ENCODE measurements at regions not wholly inside any gene's neighbourhood (a gene's known extent, or its start where the extent isn't known, plus 50 kb on each side); places are given as distances from the start of the nearest gene placed in this dataset.

DNA sequence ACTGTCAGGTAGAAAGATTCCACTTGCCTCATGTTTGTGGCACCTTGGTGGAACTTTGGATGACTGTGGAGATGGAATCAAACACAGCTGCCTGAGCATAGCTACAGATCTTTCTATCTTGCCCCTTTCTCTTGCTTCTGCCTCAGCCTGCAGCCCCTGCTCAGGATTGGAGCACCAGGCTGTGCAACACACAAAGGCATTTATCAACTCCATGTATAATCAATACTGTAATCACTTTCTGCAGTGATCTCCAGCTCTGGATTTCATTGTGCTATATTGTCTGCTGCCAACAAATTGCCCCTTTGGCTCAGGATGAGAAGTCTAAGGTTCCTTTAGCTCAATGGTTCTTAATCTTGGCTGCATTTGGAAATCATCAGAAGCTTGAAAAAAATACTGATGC, 86.3 kb upstream of the PRPS1 start:
- no peaks in the 10 kb centered on the region for H3K4me1 ChIP-seq (ENCODE audit: control insufficient read depth, insufficient read depth, low read length)
- POLR2A ChIA-PET = interaction anchor here (1.2 kb wide), 1 partner anchor 86 kb away, joined by 3 read pairs; the partner anchor contains the start of gene PRPS1
- no peaks in the 10 kb centered on the region for H3K9me3 ChIP-seq (ENCODE audit: control insufficient read depth, insufficient read depth, low read depth, low read length)
- CTCF ChIA-PET = interaction anchor here (0.5 to 1.3 kb wide), 7 partner anchors 50 to 239 kb away, joined by 3 to 5 read pairs (median 3); partner anchors contain the start of gene NCBP2L
- H3K4me3 ChIP-seq (ENCODE audit: low read depth, low read length) = no peak overlapping the region
- TF ChIP-seq, protein P1, sequence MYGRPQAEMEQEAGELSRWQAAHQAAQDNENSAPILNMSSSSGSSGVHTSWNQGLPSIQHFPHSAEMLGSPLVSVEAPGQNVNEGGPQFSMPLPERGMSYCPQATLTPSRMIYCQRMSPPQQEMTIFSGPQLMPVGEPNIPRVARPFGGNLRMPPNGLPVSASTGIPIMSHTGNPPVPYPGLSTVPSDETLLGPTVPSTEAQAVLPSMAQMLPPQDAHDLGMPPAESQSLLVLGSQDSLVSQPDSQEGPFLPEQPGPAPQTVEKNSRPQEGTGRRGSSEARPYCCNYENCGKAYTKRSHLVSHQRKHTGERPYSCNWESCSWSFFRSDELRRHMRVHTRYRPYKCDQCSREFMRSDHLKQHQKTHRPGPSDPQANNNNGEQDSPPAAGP (tag by site-specific recombination; IDR thresholded peaks at IDR 0.05) = no peak
- TF ChIP-seq ZNF239 (tag by site-specific recombination; IDR thresholded peaks at IDR 0.05) = no peak
- no peak for TF ChIP-seq ZNF510 (tag by site-specific recombination; IDR thresholded peaks at IDR 0.05; ENCODE audit: insufficient replicate concordance)
- no peak for TF ChIP-seq ZNF114 (tag by site-specific recombination; IDR thresholded peaks at IDR 0.05)
- no peak for TF ChIP-seq ZBTB20 (tag by site-specific recombination; IDR thresholded peaks at IDR 0.05)
- TF ChIP-seq, protein P2, sequence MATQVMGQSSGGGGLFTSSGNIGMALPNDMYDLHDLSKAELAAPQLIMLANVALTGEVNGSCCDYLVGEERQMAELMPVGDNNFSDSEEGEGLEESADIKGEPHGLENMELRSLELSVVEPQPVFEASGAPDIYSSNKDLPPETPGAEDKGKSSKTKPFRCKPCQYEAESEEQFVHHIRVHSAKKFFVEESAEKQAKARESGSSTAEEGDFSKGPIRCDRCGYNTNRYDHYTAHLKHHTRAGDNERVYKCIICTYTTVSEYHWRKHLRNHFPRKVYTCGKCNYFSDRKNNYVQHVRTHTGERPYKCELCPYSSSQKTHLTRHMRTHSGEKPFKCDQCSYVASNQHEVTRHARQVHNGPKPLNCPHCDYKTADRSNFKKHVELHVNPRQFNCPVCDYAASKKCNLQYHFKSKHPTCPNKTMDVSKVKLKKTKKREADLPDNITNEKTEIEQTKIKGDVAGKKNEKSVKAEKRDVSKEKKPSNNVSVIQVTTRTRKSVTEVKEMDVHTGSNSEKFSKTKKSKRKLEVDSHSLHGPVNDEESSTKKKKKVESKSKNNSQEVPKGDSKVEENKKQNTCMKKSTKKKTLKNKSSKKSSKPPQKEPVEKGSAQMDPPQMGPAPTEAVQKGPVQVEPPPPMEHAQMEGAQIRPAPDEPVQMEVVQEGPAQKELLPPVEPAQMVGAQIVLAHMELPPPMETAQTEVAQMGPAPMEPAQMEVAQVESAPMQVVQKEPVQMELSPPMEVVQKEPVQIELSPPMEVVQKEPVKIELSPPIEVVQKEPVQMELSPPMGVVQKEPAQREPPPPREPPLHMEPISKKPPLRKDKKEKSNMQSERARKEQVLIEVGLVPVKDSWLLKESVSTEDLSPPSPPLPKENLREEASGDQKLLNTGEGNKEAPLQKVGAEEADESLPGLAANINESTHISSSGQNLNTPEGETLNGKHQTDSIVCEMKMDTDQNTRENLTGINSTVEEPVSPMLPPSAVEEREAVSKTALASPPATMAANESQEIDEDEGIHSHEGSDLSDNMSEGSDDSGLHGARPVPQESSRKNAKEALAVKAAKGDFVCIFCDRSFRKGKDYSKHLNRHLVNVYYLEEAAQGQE (tag by site-specific recombination; IDR thresholded peaks at IDR 0.05) = no peak
- TF ChIP-seq, protein P3, sequence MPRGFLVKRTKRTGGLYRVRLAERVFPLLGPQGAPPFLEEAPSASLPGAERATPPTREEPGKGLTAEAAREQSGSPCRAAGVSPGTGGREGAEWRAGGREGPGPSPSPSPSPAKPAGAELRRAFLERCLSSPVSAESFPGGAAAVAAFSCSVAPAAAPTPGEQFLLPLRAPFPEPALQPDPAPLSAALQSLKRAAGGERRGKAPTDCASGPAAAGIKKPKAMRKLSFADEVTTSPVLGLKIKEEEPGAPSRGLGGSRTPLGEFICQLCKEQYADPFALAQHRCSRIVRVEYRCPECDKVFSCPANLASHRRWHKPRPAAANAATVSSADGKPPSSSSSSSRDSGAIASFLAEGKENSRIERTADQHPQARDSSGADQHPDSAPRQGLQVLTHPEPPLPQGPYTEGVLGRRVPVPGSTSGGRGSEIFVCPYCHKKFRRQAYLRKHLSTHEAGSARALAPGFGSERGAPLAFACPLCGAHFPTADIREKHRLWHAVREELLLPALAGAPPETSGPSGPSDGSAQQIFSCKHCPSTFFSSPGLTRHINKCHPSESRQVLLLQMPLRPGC (tag by site-specific recombination; IDR thresholded peaks at IDR 0.05) = no peak
- TF ChIP-seq ZNF184 (tag by site-specific recombination; IDR thresholded peaks at IDR 0.05) = no peak
- TF ChIP-seq, protein P4, sequence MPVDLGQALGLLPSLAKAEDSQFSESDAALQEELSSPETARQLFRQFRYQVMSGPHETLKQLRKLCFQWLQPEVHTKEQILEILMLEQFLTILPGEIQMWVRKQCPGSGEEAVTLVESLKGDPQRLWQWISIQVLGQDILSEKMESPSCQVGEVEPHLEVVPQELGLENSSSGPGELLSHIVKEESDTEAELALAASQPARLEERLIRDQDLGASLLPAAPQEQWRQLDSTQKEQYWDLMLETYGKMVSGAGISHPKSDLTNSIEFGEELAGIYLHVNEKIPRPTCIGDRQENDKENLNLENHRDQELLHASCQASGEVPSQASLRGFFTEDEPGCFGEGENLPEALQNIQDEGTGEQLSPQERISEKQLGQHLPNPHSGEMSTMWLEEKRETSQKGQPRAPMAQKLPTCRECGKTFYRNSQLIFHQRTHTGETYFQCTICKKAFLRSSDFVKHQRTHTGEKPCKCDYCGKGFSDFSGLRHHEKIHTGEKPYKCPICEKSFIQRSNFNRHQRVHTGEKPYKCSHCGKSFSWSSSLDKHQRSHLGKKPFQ (tag by site-specific recombination; IDR thresholded peaks at IDR 0.05) = no peak
- TF ChIP-seq, protein P5, sequence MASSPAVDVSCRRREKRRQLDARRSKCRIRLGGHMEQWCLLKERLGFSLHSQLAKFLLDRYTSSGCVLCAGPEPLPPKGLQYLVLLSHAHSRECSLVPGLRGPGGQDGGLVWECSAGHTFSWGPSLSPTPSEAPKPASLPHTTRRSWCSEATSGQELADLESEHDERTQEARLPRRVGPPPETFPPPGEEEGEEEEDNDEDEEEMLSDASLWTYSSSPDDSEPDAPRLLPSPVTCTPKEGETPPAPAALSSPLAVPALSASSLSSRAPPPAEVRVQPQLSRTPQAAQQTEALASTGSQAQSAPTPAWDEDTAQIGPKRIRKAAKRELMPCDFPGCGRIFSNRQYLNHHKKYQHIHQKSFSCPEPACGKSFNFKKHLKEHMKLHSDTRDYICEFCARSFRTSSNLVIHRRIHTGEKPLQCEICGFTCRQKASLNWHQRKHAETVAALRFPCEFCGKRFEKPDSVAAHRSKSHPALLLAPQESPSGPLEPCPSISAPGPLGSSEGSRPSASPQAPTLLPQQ (tag by site-specific recombination; IDR thresholded peaks at IDR 0.05) = no peak
- TF ChIP-seq, protein P6, sequence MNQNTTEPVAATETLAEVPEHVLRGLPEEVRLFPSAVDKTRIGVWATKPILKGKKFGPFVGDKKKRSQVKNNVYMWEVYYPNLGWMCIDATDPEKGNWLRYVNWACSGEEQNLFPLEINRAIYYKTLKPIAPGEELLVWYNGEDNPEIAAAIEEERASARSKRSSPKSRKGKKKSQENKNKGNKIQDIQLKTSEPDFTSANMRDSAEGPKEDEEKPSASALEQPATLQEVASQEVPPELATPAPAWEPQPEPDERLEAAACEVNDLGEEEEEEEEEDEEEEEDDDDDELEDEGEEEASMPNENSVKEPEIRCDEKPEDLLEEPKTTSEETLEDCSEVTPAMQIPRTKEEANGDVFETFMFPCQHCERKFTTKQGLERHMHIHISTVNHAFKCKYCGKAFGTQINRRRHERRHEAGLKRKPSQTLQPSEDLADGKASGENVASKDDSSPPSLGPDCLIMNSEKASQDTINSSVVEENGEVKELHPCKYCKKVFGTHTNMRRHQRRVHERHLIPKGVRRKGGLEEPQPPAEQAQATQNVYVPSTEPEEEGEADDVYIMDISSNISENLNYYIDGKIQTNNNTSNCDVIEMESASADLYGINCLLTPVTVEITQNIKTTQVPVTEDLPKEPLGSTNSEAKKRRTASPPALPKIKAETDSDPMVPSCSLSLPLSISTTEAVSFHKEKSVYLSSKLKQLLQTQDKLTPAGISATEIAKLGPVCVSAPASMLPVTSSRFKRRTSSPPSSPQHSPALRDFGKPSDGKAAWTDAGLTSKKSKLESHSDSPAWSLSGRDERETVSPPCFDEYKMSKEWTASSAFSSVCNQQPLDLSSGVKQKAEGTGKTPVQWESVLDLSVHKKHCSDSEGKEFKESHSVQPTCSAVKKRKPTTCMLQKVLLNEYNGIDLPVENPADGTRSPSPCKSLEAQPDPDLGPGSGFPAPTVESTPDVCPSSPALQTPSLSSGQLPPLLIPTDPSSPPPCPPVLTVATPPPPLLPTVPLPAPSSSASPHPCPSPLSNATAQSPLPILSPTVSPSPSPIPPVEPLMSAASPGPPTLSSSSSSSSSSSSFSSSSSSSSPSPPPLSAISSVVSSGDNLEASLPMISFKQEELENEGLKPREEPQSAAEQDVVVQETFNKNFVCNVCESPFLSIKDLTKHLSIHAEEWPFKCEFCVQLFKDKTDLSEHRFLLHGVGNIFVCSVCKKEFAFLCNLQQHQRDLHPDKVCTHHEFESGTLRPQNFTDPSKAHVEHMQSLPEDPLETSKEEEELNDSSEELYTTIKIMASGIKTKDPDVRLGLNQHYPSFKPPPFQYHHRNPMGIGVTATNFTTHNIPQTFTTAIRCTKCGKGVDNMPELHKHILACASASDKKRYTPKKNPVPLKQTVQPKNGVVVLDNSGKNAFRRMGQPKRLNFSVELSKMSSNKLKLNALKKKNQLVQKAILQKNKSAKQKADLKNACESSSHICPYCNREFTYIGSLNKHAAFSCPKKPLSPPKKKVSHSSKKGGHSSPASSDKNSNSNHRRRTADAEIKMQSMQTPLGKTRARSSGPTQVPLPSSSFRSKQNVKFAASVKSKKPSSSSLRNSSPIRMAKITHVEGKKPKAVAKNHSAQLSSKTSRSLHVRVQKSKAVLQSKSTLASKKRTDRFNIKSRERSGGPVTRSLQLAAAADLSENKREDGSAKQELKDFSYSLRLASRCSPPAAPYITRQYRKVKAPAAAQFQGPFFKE (tag by site-specific recombination; IDR thresholded peaks at IDR 0.05; ENCODE audit: borderline replicate concordance) = no peak
- TF ChIP-seq, protein P7, sequence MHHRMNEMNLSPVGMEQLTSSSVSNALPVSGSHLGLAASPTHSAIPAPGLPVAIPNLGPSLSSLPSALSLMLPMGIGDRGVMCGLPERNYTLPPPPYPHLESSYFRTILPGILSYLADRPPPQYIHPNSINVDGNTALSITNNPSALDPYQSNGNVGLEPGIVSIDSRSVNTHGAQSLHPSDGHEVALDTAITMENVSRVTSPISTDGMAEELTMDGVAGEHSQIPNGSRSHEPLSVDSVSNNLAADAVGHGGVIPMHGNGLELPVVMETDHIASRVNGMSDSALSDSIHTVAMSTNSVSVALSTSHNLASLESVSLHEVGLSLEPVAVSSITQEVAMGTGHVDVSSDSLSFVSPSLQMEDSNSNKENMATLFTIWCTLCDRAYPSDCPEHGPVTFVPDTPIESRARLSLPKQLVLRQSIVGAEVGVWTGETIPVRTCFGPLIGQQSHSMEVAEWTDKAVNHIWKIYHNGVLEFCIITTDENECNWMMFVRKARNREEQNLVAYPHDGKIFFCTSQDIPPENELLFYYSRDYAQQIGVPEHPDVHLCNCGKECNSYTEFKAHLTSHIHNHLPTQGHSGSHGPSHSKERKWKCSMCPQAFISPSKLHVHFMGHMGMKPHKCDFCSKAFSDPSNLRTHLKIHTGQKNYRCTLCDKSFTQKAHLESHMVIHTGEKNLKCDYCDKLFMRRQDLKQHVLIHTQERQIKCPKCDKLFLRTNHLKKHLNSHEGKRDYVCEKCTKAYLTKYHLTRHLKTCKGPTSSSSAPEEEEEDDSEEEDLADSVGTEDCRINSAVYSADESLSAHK (tag by site-specific recombination; IDR thresholded peaks at IDR 0.05) = no peak
- no peak for TF ChIP-seq ZNF473 (tag by site-specific recombination; IDR thresholded peaks at IDR 0.05)
- no peak for TF ChIP-seq ZNF624 (tag by site-specific recombination; IDR thresholded peaks at IDR 0.05)
- TF ChIP-seq, protein P8, sequence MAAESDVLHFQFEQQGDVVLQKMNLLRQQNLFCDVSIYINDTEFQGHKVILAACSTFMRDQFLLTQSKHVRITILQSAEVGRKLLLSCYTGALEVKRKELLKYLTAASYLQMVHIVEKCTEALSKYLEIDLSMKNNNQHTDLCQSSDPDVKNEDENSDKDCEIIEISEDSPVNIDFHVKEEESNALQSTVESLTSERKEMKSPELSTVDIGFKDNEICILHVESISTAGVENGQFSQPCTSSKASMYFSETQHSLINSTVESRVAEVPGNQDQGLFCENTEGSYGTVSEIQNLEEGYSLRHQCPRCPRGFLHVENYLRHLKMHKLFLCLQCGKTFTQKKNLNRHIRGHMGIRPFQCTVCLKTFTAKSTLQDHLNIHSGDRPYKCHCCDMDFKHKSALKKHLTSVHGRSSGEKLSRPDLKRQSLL (tag by site-specific recombination; IDR thresholded peaks at IDR 0.05) = no peak
- no peak for TF ChIP-seq GLI4 (tag by site-specific recombination; IDR thresholded peaks at IDR 0.05)
- no peaks in the 10 kb centered on the region for H3K36me3 ChIP-seq (ENCODE audit: control insufficient read depth in 2 of 2, insufficient read depth in 1 of 2, low read length in 2 of 2)
- no peak overlapping the region for H3K27ac ChIP-seq (ENCODE audit: extremely low read depth, low read depth, low read length)
